GM10266 (cell line): ENCODE measurements at regions not wholly inside any gene's neighbourhood (a gene's known extent, or its start where the extent isn't known, plus 50 kb on each side); places are given as distances from the start of the nearest gene placed in this dataset.
"Not testable (repeated sequence)": the region's sequence is repeated elsewhere in the genome, so short reads cannot be mapped to it uniquely, and the experiment has no call there.

Source experiments
- DNase-seq: peaks from one replicate; pipeline ENCODE4 v3.0.0; 2012; ENCODE audit errors: extremely low spot score
- TF ChIP-seq, protein P1 (sequence below): IDR thresholded peaks from 2 replicates; pipeline ENCODE4 v1.5.1; 2012; ENCODE audit warnings: mild to moderate bottlenecking, low read depth; ENCODE audit not compliant: control insufficient read depth, insufficient read depth; ENCODE audit errors: missing control alignments

DNA sequence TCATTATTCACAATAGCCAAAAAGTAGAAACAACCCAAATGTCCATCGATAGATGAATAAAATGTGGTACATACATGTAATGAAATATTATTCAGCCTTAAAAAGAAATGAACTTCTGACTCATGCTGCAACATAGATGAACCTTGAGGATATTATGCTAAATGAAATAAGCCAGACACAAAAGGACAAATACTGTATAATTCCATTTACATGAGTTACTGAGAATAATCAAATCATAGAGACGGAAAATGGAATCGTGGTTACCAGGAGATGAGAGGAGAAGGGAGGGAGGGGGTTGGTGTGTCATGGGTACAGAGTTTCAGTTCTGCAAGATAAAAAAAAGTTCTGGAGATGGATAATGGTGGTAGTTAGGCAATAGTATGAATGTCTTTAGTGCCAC, 184.1 kb downstream of the PSMG1 start:
- TF ChIP-seq, protein P1, sequence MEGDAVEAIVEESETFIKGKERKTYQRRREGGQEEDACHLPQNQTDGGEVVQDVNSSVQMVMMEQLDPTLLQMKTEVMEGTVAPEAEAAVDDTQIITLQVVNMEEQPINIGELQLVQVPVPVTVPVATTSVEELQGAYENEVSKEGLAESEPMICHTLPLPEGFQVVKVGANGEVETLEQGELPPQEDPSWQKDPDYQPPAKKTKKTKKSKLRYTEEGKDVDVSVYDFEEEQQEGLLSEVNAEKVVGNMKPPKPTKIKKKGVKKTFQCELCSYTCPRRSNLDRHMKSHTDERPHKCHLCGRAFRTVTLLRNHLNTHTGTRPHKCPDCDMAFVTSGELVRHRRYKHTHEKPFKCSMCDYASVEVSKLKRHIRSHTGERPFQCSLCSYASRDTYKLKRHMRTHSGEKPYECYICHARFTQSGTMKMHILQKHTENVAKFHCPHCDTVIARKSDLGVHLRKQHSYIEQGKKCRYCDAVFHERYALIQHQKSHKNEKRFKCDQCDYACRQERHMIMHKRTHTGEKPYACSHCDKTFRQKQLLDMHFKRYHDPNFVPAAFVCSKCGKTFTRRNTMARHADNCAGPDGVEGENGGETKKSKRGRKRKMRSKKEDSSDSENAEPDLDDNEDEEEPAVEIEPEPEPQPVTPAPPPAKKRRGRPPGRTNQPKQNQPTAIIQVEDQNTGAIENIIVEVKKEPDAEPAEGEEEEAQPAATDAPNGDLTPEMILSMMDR: no peak
- no peak for DNase-seq

DNA sequence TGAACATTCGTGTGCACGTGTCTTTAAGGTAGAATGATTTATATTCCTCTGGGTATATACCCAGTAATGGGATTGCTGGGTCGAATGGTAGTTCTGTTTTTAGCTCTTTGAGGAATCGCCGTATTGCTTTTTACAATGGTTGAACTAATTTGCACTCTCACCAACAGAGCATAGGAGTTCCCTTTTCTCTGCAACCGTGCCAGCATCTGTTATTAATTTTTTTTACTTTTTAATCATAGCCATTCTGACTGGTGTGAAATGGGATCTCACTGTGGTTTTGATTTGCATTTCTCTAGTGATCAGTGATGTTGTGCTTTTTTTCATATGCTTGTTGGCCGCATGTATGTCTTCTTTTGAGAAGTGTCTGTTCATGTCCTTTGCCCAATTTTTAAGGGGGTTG, 185.0 kb downstream of the PSMG1 start:
- not testable (repeated sequence) for DNase-seq

DNA sequence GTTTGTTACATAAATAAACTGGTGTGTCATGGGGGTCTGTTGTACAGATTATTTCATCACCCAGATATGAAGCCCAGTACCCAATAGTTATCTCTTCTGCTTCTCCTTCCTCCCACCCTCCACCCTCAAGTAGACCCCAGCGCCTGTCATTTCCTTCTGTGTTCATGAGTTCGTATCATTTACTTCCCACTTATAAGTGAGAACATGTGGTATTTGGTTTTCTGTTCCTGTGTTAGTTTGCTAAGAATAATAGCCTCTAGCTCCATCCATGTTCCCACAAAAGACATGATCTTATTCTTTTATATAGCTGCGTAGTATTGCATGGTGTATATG, 185.4 kb downstream of the PSMG1 start:
- DNase-seq: not testable (repeated sequence)

- DNase-seq: no peak
- TF ChIP-seq, protein P1: no peak
Measured at GRCh38 chr21:38997051-38997842, 186.0 kb downstream of the PSMG1 start.

DNA sequence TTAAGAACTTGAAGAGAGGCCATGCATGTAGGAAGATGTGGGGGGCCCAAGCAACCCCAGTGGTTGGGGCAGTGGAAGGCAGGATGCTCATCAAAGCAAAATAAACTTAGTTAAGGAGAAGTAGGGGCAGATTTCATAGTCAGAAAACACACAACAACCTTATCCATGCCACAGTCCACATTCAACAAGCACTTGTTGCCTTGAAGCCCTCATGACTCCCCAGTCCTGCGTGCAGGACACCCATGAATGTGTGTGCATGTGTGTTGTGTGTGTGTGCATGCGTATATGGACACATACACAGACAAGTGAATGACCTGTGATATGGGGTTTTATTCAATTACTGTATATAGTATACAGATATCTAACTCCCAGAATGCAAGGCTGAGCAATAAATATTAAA, 186.9 kb downstream of the PSMG1 start:
- TF ChIP-seq, protein P1: no peak
- no peak for DNase-seq

GRCh38 chr21:38995731-38996130, 187.5 kb downstream of the PSMG1 start:
- TF ChIP-seq, protein P1: no peak
- DNase-seq: no peak

DNA sequence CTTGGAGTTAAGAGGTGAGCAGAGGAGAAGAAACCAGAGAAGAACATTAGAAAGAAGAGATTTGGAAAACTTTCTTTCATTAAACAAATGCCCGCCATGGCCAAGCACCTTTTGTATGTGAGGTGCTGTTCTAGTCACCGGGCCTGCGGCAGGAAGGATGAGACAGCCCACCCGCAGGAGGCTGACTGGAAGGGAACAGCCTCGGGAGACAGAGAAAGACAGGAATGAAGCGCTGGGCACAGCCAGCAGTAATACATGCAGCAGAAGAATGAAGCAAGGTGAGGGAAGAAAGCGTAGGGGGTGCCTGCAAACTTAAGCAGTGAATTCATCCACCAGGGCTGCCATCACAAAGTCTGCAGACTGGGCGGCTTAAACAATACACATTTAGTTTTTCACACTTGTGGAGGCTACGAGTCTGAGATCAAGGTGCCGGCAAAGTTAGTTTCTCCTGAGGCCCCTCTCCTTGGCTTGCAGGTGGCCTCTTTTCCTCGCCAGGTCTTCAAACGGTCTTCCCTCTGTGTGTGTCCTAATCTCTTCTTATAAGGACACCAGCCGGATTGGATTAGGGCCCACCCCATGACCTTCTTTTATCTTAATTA, 188.1 kb downstream of the PSMG1 start:
- no peak for DNase-seq
- TF ChIP-seq, protein P1: no peak

DNA sequence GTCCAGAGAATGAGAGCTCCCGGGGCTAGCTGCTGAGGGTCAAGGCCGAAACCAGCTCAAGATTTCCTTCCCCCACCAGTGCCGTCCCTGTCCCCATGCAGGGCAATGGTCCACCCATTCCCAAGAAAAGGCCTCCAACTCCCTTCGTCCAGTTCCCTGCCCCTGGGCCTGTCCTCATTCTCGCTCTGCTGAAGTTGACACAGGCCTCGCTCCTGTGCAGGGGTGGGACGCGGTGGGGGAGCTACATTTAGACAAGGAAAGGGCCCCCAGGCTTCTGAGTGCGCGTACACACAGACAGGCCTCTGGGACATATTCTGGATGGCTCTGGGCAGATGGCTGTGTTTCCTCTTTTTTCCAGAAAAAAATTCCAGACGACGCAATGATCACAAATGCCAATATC, 188.3 kb downstream of the ETS2 start:
- no peak for DNase-seq
- TF ChIP-seq, protein P1: no peak
